22Rv1 (cell line): ENCODE measurements at regions not wholly inside any gene's neighbourhood (a gene's known extent, or its start where the extent isn't known, plus 50 kb on each side); places are given as distances from the start of the nearest gene placed in this dataset.

ENCODE experiments used
- H3K27ac ChIP-seq: fragments of 450-650 bp; 2 replicates; pipeline ENCODE4 v1.5.1; 2017
- CTCF ChIP-seq: fragments of 450-650 bp; IDR thresholded peaks from 2 replicates; pipeline ENCODE4 v1.5.1; 2017; ENCODE audit warnings: mild to moderate bottlenecking
- ZFX ChIP-seq: fragments of 450-650 bp; IDR thresholded peaks from 2 replicates; pipeline ENCODE4 v1.6.1; 2017; ENCODE audit warnings: antibody characterized with exemption, borderline replicate concordance

GRCh38 chr10:61319386-61320256 lies 133.6 kb downstream of the TMEM26 start:
- TF ChIP-seq ZFX (no peak), CTCF (no peak)
- H3K27ac ChIP-seq, result no peak overlapping the region

- H3K27ac ChIP-seq, result no peak overlapping the region
- TF ChIP-seq CTCF, result no peak
- no peak for TF ChIP-seq ZFX
Observed at GRCh38 chr10:61318429-61318828, 134.8 kb downstream of the TMEM26 start.

GRCh38 chr10:61317706-61318105 lies 135.5 kb downstream of the TMEM26 start:
- H3K27ac ChIP-seq, result no peak overlapping the region
- TF ChIP-seq CTCF (no peak), ZFX (no peak)

GRCh38 chr10:61316676-61317265 lies 136.4 kb downstream of the TMEM26 start:
- TF ChIP-seq ZFX (no peak), CTCF (no peak)
- H3K27ac ChIP-seq, result no peak overlapping the region

GRCh38 chr10:61314273-61314672 lies 138.9 kb downstream of the TMEM26 start:
- no peak overlapping the region for H3K27ac ChIP-seq
- TF ChIP-seq ZFX (no peak), CTCF (no peak)

GRCh38 chr10:61313460-61313859 lies 139.7 kb downstream of the TMEM26 start:
- H3K27ac ChIP-seq, result no peak overlapping the region
- TF ChIP-seq ZFX (no peak), CTCF (no peak)

GRCh38 chr10:61304746-61305145 lies 148.4 kb downstream of the TMEM26 start:
- TF ChIP-seq ZFX (no peak), CTCF (no peak)
- H3K27ac ChIP-seq, result no peak overlapping the region
